IMR-90 (cell line): ENCODE measurements at regions not wholly inside any gene's neighbourhood (a gene's known extent, or its start where the extent isn't known, plus 50 kb on each side); places are given as distances from the start of the nearest gene placed in this dataset.

ENCODE experiments used
- ATAC-seq: fragments of 200-7000 bp; cut with Tn5 transposase; 2 replicates; pipeline ENCODE4 v1.9.1; 2020; ENCODE audit warnings: low read depth, mild to moderate bottlenecking, moderate library complexity
- BruUV-seq: library from RNA; stranded (reverse); fragments of 400-500 nt; replicated peaks from 2 replicates; lab custom pipeline; 2021; lab: Mats Ljungman, UMichigan
- CTCF ChIA-PET: fragments of 300-600 bp; formaldehyde crosslinking; extraction: SDS; loops from one replicate; lab custom pipeline; 2021; ENCODE audit warnings: antibody characterized with exemption; lab: Yijun Ruan, JAX
- POLR2A ChIA-PET: fragments of 300-600 bp; sonication (Branson Sonifier 250); formaldehyde crosslinking; loops from one replicate; lab custom pipeline; 2022; ENCODE audit warnings: antibody characterized with exemption; ENCODE audit not compliant: unreplicated experiment; lab: Charles Lee
- DNase-seq: peaks from one replicate; pipeline ENCODE4 v3.0.0; 2013
- H2AFZ ChIP-seq: replicated peaks from 2 replicates; pipeline ENCODE3; 2013; ENCODE audit warnings: low read length, mild to moderate bottlenecking; ENCODE audit not compliant: poor library complexity
- H2AK5ac ChIP-seq: 2 replicates; pipeline ENCODE4 v1.6.1; 2013; ENCODE audit warnings: low read depth, low read length, inconsistent platforms
- H2AK9ac ChIP-seq: replicated peaks from 2 replicates; pipeline ENCODE3; 2013; ENCODE audit warnings: mild to moderate bottlenecking, low read depth, low read length, moderate library complexity; ENCODE audit not compliant: poor library complexity
- H2BK120ac ChIP-seq: 2 replicates; pipeline ENCODE4 v1.6.1; 2013; ENCODE audit warnings: low read depth, low read length, inconsistent platforms
- H2BK15ac ChIP-seq: 3 replicates; pipeline ENCODE4 v1.6.1; 2013; ENCODE audit warnings: low read depth, low read length, inconsistent platforms
- H2BK20ac ChIP-seq: 2 replicates; pipeline ENCODE4 v1.6.1; 2013; ENCODE audit warnings: low read depth, mild to moderate bottlenecking, inconsistent platforms, low read length, moderate library complexity
- H2BK5ac ChIP-seq: 2 replicates; pipeline ENCODE4 v1.6.1; 2013; ENCODE audit warnings: mild to moderate bottlenecking, low read depth, low read length, inconsistent platforms; ENCODE audit not compliant: poor library complexity, severe bottlenecking
- H3K14ac ChIP-seq: replicated peaks from 2 replicates; pipeline ENCODE4 v1.6.1; 2013; ENCODE audit warnings: low read depth, low read length, inconsistent platforms
- H3K18ac ChIP-seq: 2 replicates; pipeline ENCODE4 v1.6.1; 2013; ENCODE audit warnings: low read depth, low read length, control low read depth
- H3K23ac ChIP-seq: 2 replicates; pipeline ENCODE4 v1.6.1; 2013; ENCODE audit warnings: low read depth, low read length, inconsistent platforms
- H3K27ac ChIP-seq: 2 replicates; pipeline ENCODE4 v1.5.1; 2013; ENCODE audit warnings: mild to moderate bottlenecking, control low read depth, low read length; ENCODE audit not compliant: insufficient read depth
- H3K27me3 ChIP-seq: 2 replicates; pipeline ENCODE4 v1.6.1; 2013; ENCODE audit warnings: low read length; ENCODE audit not compliant: control insufficient read depth, insufficient read depth
- H3K36me3 ChIP-seq: 2 replicates; pipeline ENCODE4 v1.6.1; 2013; ENCODE audit warnings: low read length, mixed read lengths; ENCODE audit not compliant: control insufficient read depth, insufficient read depth
- H3K4ac ChIP-seq: 2 replicates; pipeline ENCODE4 v1.6.1; 2013; ENCODE audit warnings: low read depth, low read length, inconsistent platforms
- H3K4me1 ChIP-seq: 2 replicates; pipeline ENCODE4 v1.6.1; 2013; ENCODE audit warnings: low read length, mixed read lengths; ENCODE audit not compliant: control insufficient read depth, insufficient read depth
- H3K4me2 ChIP-seq: 2 replicates; pipeline ENCODE4 v1.6.1; 2013; ENCODE audit warnings: low read depth, mild to moderate bottlenecking, control low read depth, low read length, moderate library complexity
- H3K4me3 ChIP-seq: 2 replicates; pipeline ENCODE4 v1.5.1; 2013; ENCODE audit warnings: low read depth, mild to moderate bottlenecking, control low read depth, low read length, moderate library complexity; ENCODE audit not compliant: insufficient read depth
- H3K56ac ChIP-seq: 2 replicates; pipeline ENCODE4 v1.6.1; 2013; ENCODE audit warnings: low read length, inconsistent platforms; ENCODE audit not compliant: insufficient read depth; ENCODE audit errors: extremely low read depth
- H3K79me1 ChIP-seq, 2 experiments: 2 replicates each; pipeline ENCODE4 v1.6.1; 2013; ENCODE audit warnings: low read length in 2 of 2, inconsistent platforms in 1 of 2, low read depth in 1 of 2
- H3K9ac ChIP-seq: 2 replicates; pipeline ENCODE4 v1.6.1; 2013; ENCODE audit warnings: low read depth, low read length, control low read depth
- H3K9me1 ChIP-seq: 2 replicates; pipeline ENCODE4 v1.6.1; 2013; ENCODE audit warnings: low read length, inconsistent platforms; ENCODE audit not compliant: insufficient read depth
- H3K9me3 ChIP-seq: 2 replicates; pipeline ENCODE4 v1.6.1; 2013; ENCODE audit warnings: low read length; ENCODE audit not compliant: control insufficient read depth, insufficient read depth
- H4K20me1 ChIP-seq: 2 replicates; pipeline ENCODE4 v1.6.1; 2013; ENCODE audit warnings: low read length, inconsistent platforms; ENCODE audit not compliant: insufficient read depth
- H4K5ac ChIP-seq: 2 replicates; pipeline ENCODE4 v1.6.1; 2013; ENCODE audit warnings: mild to moderate bottlenecking, low read depth, low read length, control low read depth
- H4K8ac ChIP-seq, 2 experiments: 2 replicates each; pipeline ENCODE4 v1.6.1; 2013; ENCODE audit warnings: low read depth in 2 of 2, low read length in 2 of 2, control low read depth in 1 of 2, inconsistent platforms in 1 of 2
- H4K91ac ChIP-seq: 2 replicates; pipeline ENCODE4 v1.6.1; 2013; ENCODE audit warnings: low read depth, low read length, inconsistent platforms; ENCODE audit not compliant: insufficient read depth
- BHLHE40 ChIP-seq: fragments of 150-350 bp; IDR thresholded peaks from 2 replicates; pipeline ENCODE4 v1.6.1; 2016; ENCODE audit warnings: mild to moderate bottlenecking, low read depth, low read length
- CEBPB ChIP-seq: IDR thresholded peaks from 2 replicates; pipeline ENCODE4 v1.6.1; 2012; ENCODE audit warnings: low read depth, low read length, improper control_type of control experiment
- CHD1 ChIP-seq: IDR thresholded peaks from 2 replicates; pipeline ENCODE4 v1.6.1; 2012; ENCODE audit warnings: low read depth, low read length, improper control_type of control experiment
- FOS ChIP-seq: fragments of 150-350 bp; IDR thresholded peaks from 2 replicates; pipeline ENCODE4 v1.6.1; 2016; ENCODE audit warnings: low read depth, low read length
- MAFK ChIP-seq: IDR thresholded peaks from 2 replicates; pipeline ENCODE4 v1.6.1; 2012; ENCODE audit warnings: low read depth, low read length, improper control_type of control experiment
- MAZ ChIP-seq: IDR thresholded peaks from 2 replicates; pipeline ENCODE4 v1.6.1; 2012; ENCODE audit warnings: low read depth, mild to moderate bottlenecking, low read length, improper control_type of control experiment, moderate library complexity, borderline replicate concordance
- MXI1 ChIP-seq: IDR thresholded peaks from 2 replicates; pipeline ENCODE4 v1.6.1; 2012; ENCODE audit warnings: low read depth, mild to moderate bottlenecking, low read length, moderate library complexity, borderline replicate concordance
- NFE2L2 ChIP-seq: fragments of 150-350 bp; IDR thresholded peaks from 2 replicates; pipeline ENCODE4 v1.6.1; 2016; ENCODE audit warnings: low read depth, mild to moderate bottlenecking, low read length
- POLR2A ChIP-seq: IDR thresholded peaks from 2 replicates; pipeline ENCODE4 v1.6.1; 2012; ENCODE audit warnings: mild to moderate bottlenecking, low read depth, low read length
- RAD21 ChIP-seq: IDR thresholded peaks from 2 replicates; pipeline ENCODE4 v1.6.1; 2012; ENCODE audit warnings: low read length, improper control_type of control experiment
- RCOR1 ChIP-seq: IDR thresholded peaks from 2 replicates; pipeline ENCODE4 v1.6.1; 2012; ENCODE audit warnings: mild to moderate bottlenecking, low read length, improper control_type of control experiment; ENCODE audit not compliant: insufficient replicate concordance
- RFX5 ChIP-seq: IDR thresholded peaks from 2 replicates; pipeline ENCODE4 v1.8.0; 2012; ENCODE audit warnings: low read depth, mild to moderate bottlenecking, low read length, moderate library complexity
- SMC3 ChIP-seq: fragments of 150-350 bp; IDR thresholded peaks from 2 replicates; pipeline ENCODE4 v1.6.1; 2016; ENCODE audit warnings: low read depth, mild to moderate bottlenecking, antibody characterized with exemption, low read length, moderate library complexity
- WGBS, 2 experiments: methylation state at CpG; one replicate each; pipeline versions ENCODE4 v1.1.5 to v1.1.7; 2013; ENCODE audit warnings: missing lambda C conversion rate in 2 of 2; ENCODE audit not compliant: insufficient read length in 1 of 2; ENCODE audit errors: extremely low coverage in 2 of 2; 5-methylcytosine and 5-hydroxymethylcytosine counted together
- dilution Hi-C: fragments of 300-500 bp; cut with HindIII; formaldehyde crosslinking; loops from one replicate; pipeline ENCODE4 v1.14.3; 2018; ENCODE audit warnings: low sequenced_read_pairs; ENCODE audit not compliant: unreplicated experiment
- in situ Hi-C: fragments of 300-500 bp; cut with MboI; formaldehyde crosslinking; loops from 3 replicates; pipeline ENCODE4 v1.14.3; 2019; ENCODE audit warnings: low sequenced_read_pairs, inconsistent platforms, mixed read lengths
- intact Hi-C: fragments of 100-400 bp; cut with micrococcal nuclease; formaldehyde crosslinking; loops from 2 replicates; pipeline ENCODE4 v1.10.0; 2022
- TF ChIP-seq, protein P1 (sequence below): fragments of 150-350 bp; IDR thresholded peaks from 2 replicates; pipeline ENCODE4 v1.6.1; 2017; ENCODE audit warnings: mild to moderate bottlenecking, antibody characterized with exemption, low read length, low read depth
- TF ChIP-seq, protein P2 (sequence below): conservative IDR thresholded peaks from 2 replicates; pipeline ENCODE4 v1.5.1; 2012; ENCODE audit warnings: mild to moderate bottlenecking, low read depth, low read length, improper control_type of control experiment
- TF ChIP-seq, protein P3 (sequence below): fragments of 150-350 bp; IDR thresholded peaks from 2 replicates; pipeline ENCODE4 v1.6.1; 2016; ENCODE audit warnings: low read depth, mild to moderate bottlenecking, low read length, moderate library complexity, borderline replicate concordance

DNA sequence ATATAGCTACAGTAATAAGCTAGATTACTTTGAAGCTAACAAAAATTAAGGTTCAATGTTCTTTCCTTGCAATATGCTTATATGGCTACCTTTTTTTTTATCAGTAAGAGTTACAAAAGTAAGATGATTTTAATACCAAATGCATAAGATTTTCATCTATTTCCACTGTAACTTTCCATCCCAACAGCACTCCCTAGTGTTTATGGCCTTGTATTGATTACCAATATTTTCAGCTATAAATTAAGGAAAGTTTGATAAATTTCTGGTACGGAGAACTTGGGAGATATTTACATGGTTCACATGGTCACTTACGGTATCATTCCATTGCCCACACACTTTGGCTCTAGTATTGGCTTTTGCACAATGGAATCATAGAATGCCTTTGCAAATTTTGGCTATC, 448.9 kb upstream of the PABPC4L start:
- Histone ChIP-seq H2BK5ac (no peak overlapping the region), H2BK20ac (no peak overlapping the region), H3K56ac (no peak overlapping the region), H3K27ac (no peak overlapping the region), H2BK15ac (no peak overlapping the region), H3K14ac (no peak overlapping the region), H3K36me3 (no peaks in the 10 kb centered on the region), H3K4me2 (no peak overlapping the region), H2BK120ac (no peak overlapping the region), H3K23ac (no peak overlapping the region), H3K9me3 (no peaks in the 10 kb centered on the region), H4K8ac (no peak overlapping the region), H2AK9ac (no peak overlapping the region), H2AK5ac (no peak overlapping the region), H3K27me3 (no peaks in the 10 kb centered on the region), H4K20me1 (no peaks in the 10 kb centered on the region), H3K79me1 (no peaks in the 10 kb centered on the region), H2AFZ (no peak overlapping the region), H3K4ac (no peak overlapping the region), H3K4me1 (no peaks in the 10 kb centered on the region), H3K4me3 (no peak overlapping the region), H3K9ac (no peak overlapping the region), H4K91ac (no peak overlapping the region), H3K18ac (no peak overlapping the region), H4K5ac (no peak overlapping the region), H3K9me1 (no peaks in the 10 kb centered on the region)
- in situ Hi-C loops, result no loop called here
- ChIA-PET POLR2A (no interaction called here), CTCF (no interaction called here)
- DNase-seq (no peak), ATAC-seq (no peak)
- no CpG with 5 or more reads among the region's 2 CpGs for WGBS, 2 experiments
- no TSS peak for BruUV-seq
- TF ChIP-seq FOS, result no peak
- no peak for TF ChIP-seq MAFK
- TF ChIP-seq MXI1, result no peak
- no peak for TF ChIP-seq RAD21
- TF ChIP-seq BHLHE40, result no peak
- no peak for TF ChIP-seq POLR2A
- TF ChIP-seq NFE2L2, result no peak
- no peak for TF ChIP-seq RFX5
- TF ChIP-seq, protein P1, sequence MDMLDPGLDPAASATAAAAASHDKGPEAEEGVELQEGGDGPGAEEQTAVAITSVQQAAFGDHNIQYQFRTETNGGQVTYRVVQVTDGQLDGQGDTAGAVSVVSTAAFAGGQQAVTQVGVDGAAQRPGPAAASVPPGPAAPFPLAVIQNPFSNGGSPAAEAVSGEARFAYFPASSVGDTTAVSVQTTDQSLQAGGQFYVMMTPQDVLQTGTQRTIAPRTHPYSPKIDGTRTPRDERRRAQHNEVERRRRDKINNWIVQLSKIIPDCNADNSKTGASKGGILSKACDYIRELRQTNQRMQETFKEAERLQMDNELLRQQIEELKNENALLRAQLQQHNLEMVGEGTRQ, result no peak
- no peak for TF ChIP-seq CEBPB
- TF ChIP-seq SMC3, result no peak
- TF ChIP-seq, protein P2, sequence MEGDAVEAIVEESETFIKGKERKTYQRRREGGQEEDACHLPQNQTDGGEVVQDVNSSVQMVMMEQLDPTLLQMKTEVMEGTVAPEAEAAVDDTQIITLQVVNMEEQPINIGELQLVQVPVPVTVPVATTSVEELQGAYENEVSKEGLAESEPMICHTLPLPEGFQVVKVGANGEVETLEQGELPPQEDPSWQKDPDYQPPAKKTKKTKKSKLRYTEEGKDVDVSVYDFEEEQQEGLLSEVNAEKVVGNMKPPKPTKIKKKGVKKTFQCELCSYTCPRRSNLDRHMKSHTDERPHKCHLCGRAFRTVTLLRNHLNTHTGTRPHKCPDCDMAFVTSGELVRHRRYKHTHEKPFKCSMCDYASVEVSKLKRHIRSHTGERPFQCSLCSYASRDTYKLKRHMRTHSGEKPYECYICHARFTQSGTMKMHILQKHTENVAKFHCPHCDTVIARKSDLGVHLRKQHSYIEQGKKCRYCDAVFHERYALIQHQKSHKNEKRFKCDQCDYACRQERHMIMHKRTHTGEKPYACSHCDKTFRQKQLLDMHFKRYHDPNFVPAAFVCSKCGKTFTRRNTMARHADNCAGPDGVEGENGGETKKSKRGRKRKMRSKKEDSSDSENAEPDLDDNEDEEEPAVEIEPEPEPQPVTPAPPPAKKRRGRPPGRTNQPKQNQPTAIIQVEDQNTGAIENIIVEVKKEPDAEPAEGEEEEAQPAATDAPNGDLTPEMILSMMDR, result no peak
- TF ChIP-seq, protein P3, sequence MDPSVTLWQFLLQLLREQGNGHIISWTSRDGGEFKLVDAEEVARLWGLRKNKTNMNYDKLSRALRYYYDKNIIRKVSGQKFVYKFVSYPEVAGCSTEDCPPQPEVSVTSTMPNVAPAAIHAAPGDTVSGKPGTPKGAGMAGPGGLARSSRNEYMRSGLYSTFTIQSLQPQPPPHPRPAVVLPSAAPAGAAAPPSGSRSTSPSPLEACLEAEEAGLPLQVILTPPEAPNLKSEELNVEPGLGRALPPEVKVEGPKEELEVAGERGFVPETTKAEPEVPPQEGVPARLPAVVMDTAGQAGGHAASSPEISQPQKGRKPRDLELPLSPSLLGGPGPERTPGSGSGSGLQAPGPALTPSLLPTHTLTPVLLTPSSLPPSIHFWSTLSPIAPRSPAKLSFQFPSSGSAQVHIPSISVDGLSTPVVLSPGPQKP, result no peak
- TF ChIP-seq MAZ, result no peak
- no peak for TF ChIP-seq CHD1
- no peak for TF ChIP-seq RCOR1
- dilution Hi-C loops, result no loop called here
- intact Hi-C loops, result no loop called here
